ENCODE measurements at regions not wholly inside any gene's neighbourhood (a gene's known extent, or its start where the extent isn't known, plus 50 kb on each side); places are given as distances from the start of the nearest gene placed in this dataset.

GRCh38 chr10:78830062-78830975 is 238.4 kb upstream of the ZMIZ1 start:
- TF ChIP-seq EZH2phosphoT487 (IDR thresholded peaks at IDR 0.05; ENCODE audit: borderline replicate concordance, low read length), result no peak
- TF ChIP-seq, protein P1, sequence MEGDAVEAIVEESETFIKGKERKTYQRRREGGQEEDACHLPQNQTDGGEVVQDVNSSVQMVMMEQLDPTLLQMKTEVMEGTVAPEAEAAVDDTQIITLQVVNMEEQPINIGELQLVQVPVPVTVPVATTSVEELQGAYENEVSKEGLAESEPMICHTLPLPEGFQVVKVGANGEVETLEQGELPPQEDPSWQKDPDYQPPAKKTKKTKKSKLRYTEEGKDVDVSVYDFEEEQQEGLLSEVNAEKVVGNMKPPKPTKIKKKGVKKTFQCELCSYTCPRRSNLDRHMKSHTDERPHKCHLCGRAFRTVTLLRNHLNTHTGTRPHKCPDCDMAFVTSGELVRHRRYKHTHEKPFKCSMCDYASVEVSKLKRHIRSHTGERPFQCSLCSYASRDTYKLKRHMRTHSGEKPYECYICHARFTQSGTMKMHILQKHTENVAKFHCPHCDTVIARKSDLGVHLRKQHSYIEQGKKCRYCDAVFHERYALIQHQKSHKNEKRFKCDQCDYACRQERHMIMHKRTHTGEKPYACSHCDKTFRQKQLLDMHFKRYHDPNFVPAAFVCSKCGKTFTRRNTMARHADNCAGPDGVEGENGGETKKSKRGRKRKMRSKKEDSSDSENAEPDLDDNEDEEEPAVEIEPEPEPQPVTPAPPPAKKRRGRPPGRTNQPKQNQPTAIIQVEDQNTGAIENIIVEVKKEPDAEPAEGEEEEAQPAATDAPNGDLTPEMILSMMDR (conservative IDR thresholded peaks at IDR 0.05; ENCODE audit: low read depth, low read length), result no peak
- no peak for TF ChIP-seq EZH2 (IDR thresholded peaks at IDR 0.05; ENCODE audit: low read length, unreplicated experiment)

Data from PC-3 (cell line).